Adrenal gland (tissue), 9 donors: ENCODE measurements at regions not wholly inside any gene's neighbourhood (a gene's known extent, or its start where the extent isn't known, plus 50 kb on each side); places are given as distances from the start of the nearest gene placed in this dataset.
"Not testable (repeated sequence)": the region's sequence is repeated elsewhere in the genome, so short reads cannot be mapped to it uniquely, and the experiment has no call there.

Experiments used
- DNase-seq, 7 donors: peaks; one replicate each; pipeline ENCODE4 v3.0.0-alpha.2; 2019 to 2020
- H3K27ac ChIP-seq, 5 donors: fragments of 200-600 bp; sonication (generic) in 4 of 5; 1 replicate in 3 of 5; 2 replicates in 2 of 5; pipeline versions ENCODE4 v1.5.1 to v1.8.0; 2016 to 2020; ENCODE audit warnings: mild to moderate bottlenecking in 1 of 5
- H3K27me3 ChIP-seq: fragments of 200-600 bp; 2 replicates; pipeline ENCODE4 v1.8.0; 2021
- H3K36me3 ChIP-seq, 2 donors: fragments of 200-600 bp; replicated peaks in 1 of 2; 1 replicate in 1 of 2; 2 replicates in 1 of 2; pipeline versions ENCODE4 v1.5.1 to v1.8.0; 2018 to 2022
- H3K4me1 ChIP-seq, 2 donors: fragments of 200-600 bp; replicated peaks in 1 of 2; 1 replicate in 1 of 2; 2 replicates in 1 of 2; pipeline versions ENCODE4 v1.5.1 to v1.8.0; 2018 to 2021
- H3K4me3 ChIP-seq, 4 donors: fragments of 200-600 bp; sonication (generic) in 3 of 4; one replicate each; pipeline ENCODE4 v1.5.1; 2016 to 2018
- H3K9me3 ChIP-seq, 3 donors: fragments of 200-600 bp; sonication (generic) in 1 of 3; replicated peaks in 1 of 3; 1 replicate in 2 of 3; 2 replicates in 1 of 3; pipeline versions ENCODE4 v1.5.1 to v1.8.0; 2016 to 2021
- POLR2A ChIP-seq, 2 donors: fragments of 450-650 bp; IDR thresholded peaks; one replicate each; pipeline ENCODE4 v1.6.1; 2017; ENCODE audit warnings: antibody characterized with exemption in 2 of 2, mild to moderate bottlenecking in 2 of 2, moderate library complexity in 1 of 2
- WGBS, 4 donors: extraction: QIAGEN DNeasy Blood & Tissue Kit in 2 of 4; methylation state at CpG; one replicate each; pipeline versions ENCODE4 v1.1.5 to v1.1.7; 2013 to 2017; 5-methylcytosine and 5-hydroxymethylcytosine counted together
- intact Hi-C, 2 donors: fragments of 100-400 bp; cut with DNase I; formaldehyde crosslinking; loops; one replicate each; pipeline versions ENCODE4 v1.14.1 to v1.15.0; 2022 to 2023
- TF ChIP-seq, protein P1 (sequence below), 6 experiments: fragments of 450-650 bp in 4 of 6; fragments of 200-600 bp in 2 of 6; sonication (generic) in 1 of 6; IDR thresholded peaks; 1 replicate in 5 of 6; 2 replicates in 1 of 6; pipeline versions ENCODE4 v1.5.1 to v1.8.0; 2016 to 2021; ENCODE audit warnings: antibody characterized with exemption in 6 of 6, mild to moderate bottlenecking in 2 of 6, moderate library complexity in 1 of 6
- donor health status: healthy with polysubstance abuse.
- donor health status: Bipolar disorder and iron deficiency.
- donor health status: DM: yes; HTN: yes; CAD: no.
- donor health status: DM: no; HTN: no; CAD: no.
- donor health status: DM: no; HTN: no; CAD: no.

DNA sequence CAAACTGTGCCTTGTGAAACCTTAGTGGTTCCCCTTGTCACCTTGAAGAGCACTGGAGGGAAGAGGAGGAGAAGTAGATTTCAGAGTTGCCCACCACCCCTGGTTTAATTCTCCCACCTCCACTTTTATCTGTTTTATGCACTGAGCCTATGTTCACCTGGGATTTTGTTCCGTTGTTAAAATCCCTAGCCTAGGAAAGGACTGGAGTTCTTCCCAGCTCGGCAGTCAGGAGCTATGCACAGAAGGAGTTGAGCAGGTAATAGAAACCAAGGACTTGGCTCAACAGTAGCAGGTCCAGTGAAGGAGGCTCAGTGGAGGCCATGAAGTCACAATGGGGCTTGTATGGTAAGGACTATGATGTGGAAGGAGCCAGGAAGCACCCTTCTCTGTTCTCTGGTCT lies 182.4 kb upstream of the ADRA1D start:
- Histone ChIP-seq H3K27me3 (no peaks in the 10 kb centered on the region), H3K9me3 (no peaks in the 10 kb centered on the region), H3K4me1 (no peaks in the 10 kb centered on the region), H3K27ac (no peak overlapping the region), H3K4me3 (no peak overlapping the region), H3K36me3 (no peaks in the 10 kb centered on the region)
- 71 to 87% (median 82%) methylated on average over 2 of the region's 2 CpGs for WGBS, 4 donors
- no peak for TF ChIP-seq POLR2A (IDR thresholded peaks at IDR 0.05)
- TF ChIP-seq, protein P1, sequence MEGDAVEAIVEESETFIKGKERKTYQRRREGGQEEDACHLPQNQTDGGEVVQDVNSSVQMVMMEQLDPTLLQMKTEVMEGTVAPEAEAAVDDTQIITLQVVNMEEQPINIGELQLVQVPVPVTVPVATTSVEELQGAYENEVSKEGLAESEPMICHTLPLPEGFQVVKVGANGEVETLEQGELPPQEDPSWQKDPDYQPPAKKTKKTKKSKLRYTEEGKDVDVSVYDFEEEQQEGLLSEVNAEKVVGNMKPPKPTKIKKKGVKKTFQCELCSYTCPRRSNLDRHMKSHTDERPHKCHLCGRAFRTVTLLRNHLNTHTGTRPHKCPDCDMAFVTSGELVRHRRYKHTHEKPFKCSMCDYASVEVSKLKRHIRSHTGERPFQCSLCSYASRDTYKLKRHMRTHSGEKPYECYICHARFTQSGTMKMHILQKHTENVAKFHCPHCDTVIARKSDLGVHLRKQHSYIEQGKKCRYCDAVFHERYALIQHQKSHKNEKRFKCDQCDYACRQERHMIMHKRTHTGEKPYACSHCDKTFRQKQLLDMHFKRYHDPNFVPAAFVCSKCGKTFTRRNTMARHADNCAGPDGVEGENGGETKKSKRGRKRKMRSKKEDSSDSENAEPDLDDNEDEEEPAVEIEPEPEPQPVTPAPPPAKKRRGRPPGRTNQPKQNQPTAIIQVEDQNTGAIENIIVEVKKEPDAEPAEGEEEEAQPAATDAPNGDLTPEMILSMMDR (IDR thresholded peaks at IDR 0.05), result no peak
- intact Hi-C loops, result no loop called here
- DNase-seq, result no peak

GRCh38 chr20:4430826-4431225 lies 181.7 kb upstream of the ADRA1D start:
- DNase-seq, H3K9me3 ChIP-seq, H3K27ac ChIP-seq, H3K36me3 ChIP-seq, H3K27me3 ChIP-seq, intact Hi-C loops, H3K4me3 ChIP-seq, H3K4me1 ChIP-seq: not testable (repeated sequence)
- WGBS, 4 donors, result 86 to 96% (median 90%) methylated on average over 9 to 11 of the region's 11 CpGs

DNA sequence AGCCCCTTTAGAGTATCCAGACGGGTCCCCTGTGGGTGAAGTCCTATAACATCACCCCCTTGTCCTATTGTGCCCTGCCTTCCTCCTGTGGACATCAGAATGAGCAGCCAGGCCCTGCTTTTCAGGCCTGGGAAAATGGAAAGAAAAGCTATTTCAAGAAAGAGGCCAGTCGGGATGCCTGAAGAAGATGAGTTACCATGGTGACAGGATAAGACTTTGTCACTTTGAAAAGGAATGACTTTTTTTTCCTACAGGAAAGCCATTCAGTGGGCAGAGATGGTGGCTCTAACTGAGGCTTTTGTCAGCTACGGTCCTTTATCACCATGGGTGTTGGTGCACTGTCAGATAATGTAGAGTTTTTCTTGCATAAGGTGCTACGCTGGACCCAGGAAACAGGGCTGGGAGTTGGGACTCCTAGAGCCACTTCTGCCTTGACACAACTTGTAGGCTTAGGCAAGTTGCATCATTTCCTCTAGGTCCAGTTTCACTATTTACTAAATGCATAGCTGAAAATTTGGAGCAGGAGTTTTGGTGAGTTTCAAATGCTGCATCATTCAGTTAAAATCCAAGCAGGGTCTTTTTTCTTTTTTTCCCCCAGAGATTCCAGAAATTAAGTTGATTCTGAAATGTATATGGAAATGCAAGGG lies 179.0 kb upstream of the ADRA1D start:
- no peaks in the 10 kb centered on the region for H3K4me1 ChIP-seq
- no peak overlapping the region for H3K4me3 ChIP-seq
- no peaks in the 10 kb centered on the region for H3K36me3 ChIP-seq
- TF ChIP-seq, protein P1 (IDR thresholded peaks at IDR 0.05), result no peak
- TF ChIP-seq POLR2A (IDR thresholded peaks at IDR 0.05), result no peak
- intact Hi-C loops, result no loop called here
- H3K27me3 ChIP-seq, result no peaks in the 10 kb centered on the region
- no peak for DNase-seq
- H3K27ac ChIP-seq, result no peak overlapping the region
- 70 to 78% (median 77%) methylated on average over 4 of the region's 4 CpGs for WGBS, 4 donors
- no peaks in the 10 kb centered on the region for H3K9me3 ChIP-seq

- no peaks in the 10 kb centered on the region for H3K27me3 ChIP-seq
- WGBS, 4 donors, result 73 to 78% (median 76%) methylated on average over 4 of the region's 4 CpGs
- no peaks in the 10 kb centered on the region for H3K36me3 ChIP-seq
- intact Hi-C loops, result no loop called here
- H3K9me3 ChIP-seq, result no peaks in the 10 kb centered on the region
- no peak overlapping the region for H3K4me3 ChIP-seq
- TF ChIP-seq, protein P1 (IDR thresholded peaks at IDR 0.05), result no peak
- TF ChIP-seq POLR2A (IDR thresholded peaks at IDR 0.05), result no peak
- no peaks in the 10 kb centered on the region for H3K4me1 ChIP-seq
- no peak overlapping the region for H3K27ac ChIP-seq
- DNase-seq, result no peak
Observed at GRCh38 chr20:4418141-4418540, 169.1 kb upstream of the ADRA1D start.

DNA sequence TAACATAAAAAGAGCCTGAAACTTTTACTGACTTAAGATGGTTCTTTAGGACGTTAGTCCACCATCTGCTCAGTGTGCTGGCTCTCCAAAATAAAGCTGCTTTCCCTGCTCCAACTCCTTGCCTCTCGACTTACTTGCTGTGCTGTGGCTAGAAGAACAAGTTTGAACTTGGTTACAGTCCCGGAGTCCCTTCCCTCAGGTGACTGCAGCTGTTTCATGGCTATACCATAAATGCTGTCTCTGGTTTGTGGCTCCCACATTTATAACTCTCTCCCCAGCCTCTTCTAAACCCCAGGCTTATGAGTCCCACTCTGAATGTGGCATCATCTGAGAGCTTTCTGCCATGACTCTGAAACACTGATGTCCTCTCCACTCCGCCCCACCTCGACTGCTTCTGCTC lies 166.2 kb upstream of the ADRA1D start:
- no peak for DNase-seq
- Histone ChIP-seq H3K4me1 (no peaks in the 10 kb centered on the region), H3K27ac (no peak overlapping the region), H3K4me3 (no peak overlapping the region), H3K27me3 (no peaks in the 10 kb centered on the region), H3K36me3 (no peaks in the 10 kb centered on the region), H3K9me3 (no peaks in the 10 kb centered on the region)
- TF ChIP-seq, protein P1 (IDR thresholded peaks at IDR 0.05), result no peak
- TF ChIP-seq POLR2A (IDR thresholded peaks at IDR 0.05), result no peak
- intact Hi-C loops, result no loop called here
- 73 to 79% (median 76%) methylated on average over 5 of the region's 5 CpGs for WGBS, 4 donors
